ENCODE measurements at regions not wholly inside any gene's neighbourhood (a gene's known extent, or its start where the extent isn't known, plus 50 kb on each side); places are given as distances from the start of the nearest gene placed in this dataset.

DNA sequence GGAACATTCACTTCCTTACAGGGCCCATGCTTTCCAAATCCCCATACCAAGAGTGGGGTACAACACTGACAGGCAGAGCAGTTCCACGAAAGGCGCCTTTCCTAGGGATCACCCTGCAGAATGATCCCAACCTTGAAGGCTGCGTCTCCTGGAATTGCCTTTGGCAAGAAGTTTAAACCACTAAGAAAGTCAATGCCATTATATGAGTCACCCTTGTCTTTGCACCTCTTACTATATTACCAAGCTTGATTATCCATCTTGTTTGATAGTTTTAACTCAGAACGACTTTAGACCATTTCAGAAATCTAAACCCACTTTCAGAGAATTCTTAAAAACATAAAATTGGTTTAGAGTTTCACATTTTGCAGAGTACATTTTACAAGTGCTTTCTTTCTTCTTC, 282.1 kb downstream of the ARHGAP12 start (continued):
- TF ChIP-seq, protein P1, sequence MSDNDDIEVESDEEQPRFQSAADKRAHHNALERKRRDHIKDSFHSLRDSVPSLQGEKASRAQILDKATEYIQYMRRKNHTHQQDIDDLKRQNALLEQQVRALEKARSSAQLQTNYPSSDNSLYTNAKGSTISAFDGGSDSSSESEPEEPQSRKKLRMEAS (IDR thresholded peaks at IDR 0.05) = no peak
- TF ChIP-seq RXRA (IDR thresholded peaks at IDR 0.05) = no peak
- no peak for TF ChIP-seq HNF4A (conservative IDR thresholded peaks at IDR 0.05)
- no peak for TF ChIP-seq JUND (IDR thresholded peaks at IDR 0.05)
- TF ChIP-seq GABPA (IDR thresholded peaks at IDR 0.05 in 1 of 2, conservative IDR thresholded peaks at IDR 0.05 in 1 of 2) = no peak
- TF ChIP-seq, protein P2, sequence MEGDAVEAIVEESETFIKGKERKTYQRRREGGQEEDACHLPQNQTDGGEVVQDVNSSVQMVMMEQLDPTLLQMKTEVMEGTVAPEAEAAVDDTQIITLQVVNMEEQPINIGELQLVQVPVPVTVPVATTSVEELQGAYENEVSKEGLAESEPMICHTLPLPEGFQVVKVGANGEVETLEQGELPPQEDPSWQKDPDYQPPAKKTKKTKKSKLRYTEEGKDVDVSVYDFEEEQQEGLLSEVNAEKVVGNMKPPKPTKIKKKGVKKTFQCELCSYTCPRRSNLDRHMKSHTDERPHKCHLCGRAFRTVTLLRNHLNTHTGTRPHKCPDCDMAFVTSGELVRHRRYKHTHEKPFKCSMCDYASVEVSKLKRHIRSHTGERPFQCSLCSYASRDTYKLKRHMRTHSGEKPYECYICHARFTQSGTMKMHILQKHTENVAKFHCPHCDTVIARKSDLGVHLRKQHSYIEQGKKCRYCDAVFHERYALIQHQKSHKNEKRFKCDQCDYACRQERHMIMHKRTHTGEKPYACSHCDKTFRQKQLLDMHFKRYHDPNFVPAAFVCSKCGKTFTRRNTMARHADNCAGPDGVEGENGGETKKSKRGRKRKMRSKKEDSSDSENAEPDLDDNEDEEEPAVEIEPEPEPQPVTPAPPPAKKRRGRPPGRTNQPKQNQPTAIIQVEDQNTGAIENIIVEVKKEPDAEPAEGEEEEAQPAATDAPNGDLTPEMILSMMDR (IDR thresholded peaks at IDR 0.05; ENCODE audit: low read depth, low read length, missing input control) = no peak
- TF ChIP-seq EGR1 (IDR thresholded peaks at IDR 0.05; ENCODE audit: low read depth in 2 of 2) = no peak
- TF ChIP-seq RAD21 (IDR thresholded peaks at IDR 0.05) = no peak

DNA sequence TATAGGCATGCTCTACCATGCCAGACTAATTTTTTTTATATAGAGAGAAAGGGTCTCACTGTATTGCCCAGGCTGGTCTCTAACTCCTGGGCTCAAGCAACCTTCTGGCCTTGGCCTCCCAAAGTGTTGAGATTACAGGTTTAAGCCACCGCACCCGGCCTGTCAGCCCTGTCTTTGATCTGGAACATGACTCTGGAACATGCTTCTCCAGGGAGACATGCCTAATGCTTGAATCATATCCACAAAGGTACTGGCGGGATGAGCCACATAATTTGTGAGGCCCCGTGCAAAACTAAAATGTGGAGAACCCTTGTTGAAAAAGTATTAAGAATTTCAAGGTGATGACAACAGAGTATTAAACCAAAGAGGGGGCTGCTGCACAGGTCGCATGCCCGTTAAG, 282.8 kb downstream of the ARHGAP12 start:
- H3K4me3 ChIP-seq (ENCODE audit: low read depth in 1 of 3, low read length in 3 of 3) = no peak overlapping the region
- TF ChIP-seq FOXA2 (IDR thresholded peaks at IDR 0.05) (no peak), RAD21 (IDR thresholded peaks at IDR 0.05) (no peak), HNF4G (IDR thresholded peaks at IDR 0.05) (no peak), GABPA (IDR thresholded peaks at IDR 0.05 in 1 of 2, conservative IDR thresholded peaks at IDR 0.05 in 1 of 2) (no peak), HNF4A (conservative IDR thresholded peaks at IDR 0.05) (no peak), YY1 (IDR thresholded peaks at IDR 0.05) (no peak), JUND (IDR thresholded peaks at IDR 0.05) (no peak), TAF1 (conservative IDR thresholded peaks at IDR 0.05) (no peak), NR2F2 (IDR thresholded peaks at IDR 0.05) (no peak), RXRA (IDR thresholded peaks at IDR 0.05) (no peak), EGR1 (IDR thresholded peaks at IDR 0.05; ENCODE audit: low read depth in 2 of 2) (no peak), SP1 (IDR thresholded peaks at IDR 0.05) (no peak), FOXA1 (IDR thresholded peaks at IDR 0.05) (no peak)
- TF ChIP-seq, protein P2 (IDR thresholded peaks at IDR 0.05; ENCODE audit: low read depth, low read length, missing input control) = no peak
- TF ChIP-seq, protein P3, sequence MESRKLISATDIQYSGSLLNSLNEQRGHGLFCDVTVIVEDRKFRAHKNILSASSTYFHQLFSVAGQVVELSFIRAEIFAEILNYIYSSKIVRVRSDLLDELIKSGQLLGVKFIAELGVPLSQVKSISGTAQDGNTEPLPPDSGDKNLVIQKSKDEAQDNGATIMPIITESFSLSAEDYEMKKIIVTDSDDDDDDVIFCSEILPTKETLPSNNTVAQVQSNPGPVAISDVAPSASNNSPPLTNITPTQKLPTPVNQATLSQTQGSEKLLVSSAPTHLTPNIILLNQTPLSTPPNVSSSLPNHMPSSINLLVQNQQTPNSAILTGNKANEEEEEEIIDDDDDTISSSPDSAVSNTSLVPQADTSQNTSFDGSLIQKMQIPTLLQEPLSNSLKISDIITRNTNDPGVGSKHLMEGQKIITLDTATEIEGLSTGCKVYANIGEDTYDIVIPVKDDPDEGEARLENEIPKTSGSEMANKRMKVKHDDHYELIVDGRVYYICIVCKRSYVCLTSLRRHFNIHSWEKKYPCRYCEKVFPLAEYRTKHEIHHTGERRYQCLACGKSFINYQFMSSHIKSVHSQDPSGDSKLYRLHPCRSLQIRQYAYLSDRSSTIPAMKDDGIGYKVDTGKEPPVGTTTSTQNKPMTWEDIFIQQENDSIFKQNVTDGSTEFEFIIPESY (IDR thresholded peaks at IDR 0.05) = no peak
- TF ChIP-seq, protein P4, sequence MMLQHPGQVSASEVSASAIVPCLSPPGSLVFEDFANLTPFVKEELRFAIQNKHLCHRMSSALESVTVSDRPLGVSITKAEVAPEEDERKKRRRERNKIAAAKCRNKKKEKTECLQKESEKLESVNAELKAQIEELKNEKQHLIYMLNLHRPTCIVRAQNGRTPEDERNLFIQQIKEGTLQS (IDR thresholded peaks at IDR 0.05) = no peak
- TF ChIP-seq, protein P1 (IDR thresholded peaks at IDR 0.05) = no peak
- TF ChIP-seq, protein P5, sequence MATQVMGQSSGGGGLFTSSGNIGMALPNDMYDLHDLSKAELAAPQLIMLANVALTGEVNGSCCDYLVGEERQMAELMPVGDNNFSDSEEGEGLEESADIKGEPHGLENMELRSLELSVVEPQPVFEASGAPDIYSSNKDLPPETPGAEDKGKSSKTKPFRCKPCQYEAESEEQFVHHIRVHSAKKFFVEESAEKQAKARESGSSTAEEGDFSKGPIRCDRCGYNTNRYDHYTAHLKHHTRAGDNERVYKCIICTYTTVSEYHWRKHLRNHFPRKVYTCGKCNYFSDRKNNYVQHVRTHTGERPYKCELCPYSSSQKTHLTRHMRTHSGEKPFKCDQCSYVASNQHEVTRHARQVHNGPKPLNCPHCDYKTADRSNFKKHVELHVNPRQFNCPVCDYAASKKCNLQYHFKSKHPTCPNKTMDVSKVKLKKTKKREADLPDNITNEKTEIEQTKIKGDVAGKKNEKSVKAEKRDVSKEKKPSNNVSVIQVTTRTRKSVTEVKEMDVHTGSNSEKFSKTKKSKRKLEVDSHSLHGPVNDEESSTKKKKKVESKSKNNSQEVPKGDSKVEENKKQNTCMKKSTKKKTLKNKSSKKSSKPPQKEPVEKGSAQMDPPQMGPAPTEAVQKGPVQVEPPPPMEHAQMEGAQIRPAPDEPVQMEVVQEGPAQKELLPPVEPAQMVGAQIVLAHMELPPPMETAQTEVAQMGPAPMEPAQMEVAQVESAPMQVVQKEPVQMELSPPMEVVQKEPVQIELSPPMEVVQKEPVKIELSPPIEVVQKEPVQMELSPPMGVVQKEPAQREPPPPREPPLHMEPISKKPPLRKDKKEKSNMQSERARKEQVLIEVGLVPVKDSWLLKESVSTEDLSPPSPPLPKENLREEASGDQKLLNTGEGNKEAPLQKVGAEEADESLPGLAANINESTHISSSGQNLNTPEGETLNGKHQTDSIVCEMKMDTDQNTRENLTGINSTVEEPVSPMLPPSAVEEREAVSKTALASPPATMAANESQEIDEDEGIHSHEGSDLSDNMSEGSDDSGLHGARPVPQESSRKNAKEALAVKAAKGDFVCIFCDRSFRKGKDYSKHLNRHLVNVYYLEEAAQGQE (IDR thresholded peaks at IDR 0.05) = no peak
- WGBS = 94% methylated on average over 6 of the region's 6 CpGs

More for the DNA sequence above, 282.8 kb downstream of the ARHGAP12 start:
- DNase-seq (ENCODE audit: low spot score) = no peak
- Histone ChIP-seq H3K36me3 (ENCODE audit: control insufficient read depth in 4 of 4, insufficient read depth in 3 of 4, low read depth in 1 of 4, low read length in 3 of 4) (no peaks in the 10 kb centered on the region), H3K27ac (ENCODE audit: low read depth in 1 of 2, low read length in 2 of 2) (no peak overlapping the region), H3K4me1 (ENCODE audit: control insufficient read depth in 4 of 4, insufficient read depth in 4 of 4, low read length in 3 of 4) (no peaks in the 10 kb centered on the region), H3K9me3 (ENCODE audit: control insufficient read depth in 4 of 4, low read length in 3 of 4) (no peaks in the 10 kb centered on the region), H3K27me3 (ENCODE audit: control insufficient read depth in 4 of 4, insufficient read depth in 4 of 4, low read length in 3 of 4) (no peaks in the 10 kb centered on the region), H3K9ac (ENCODE audit: low read depth in 1 of 2, low read length in 2 of 2) (no peak overlapping the region)
